Heart left ventricle (tissue), 13 donors: ENCODE measurements at regions not wholly inside any gene's neighbourhood (a gene's known extent, or its start where the extent isn't known, plus 50 kb on each side); places are given as distances from the start of the nearest gene placed in this dataset.
A peak's percentile ranks its signal among the peaks of the same experiment; 100 is the strongest.

ENCODE experiments used
- POLR2A ChIP-seq, 2 donors: fragments of 450-650 bp; IDR thresholded peaks; one replicate each; pipeline ENCODE4 v1.6.1; 2017; ENCODE audit warnings: antibody characterized with exemption in 2 of 2, mild to moderate bottlenecking in 2 of 2, moderate library complexity in 2 of 2
- TF ChIP-seq, protein P1 (sequence below), 12 donors: fragments of 200-600 bp; sonication (generic) in 4 of 12; IDR thresholded peaks; one replicate each; pipeline versions ENCODE4 v1.5.0 to v1.8.0; 2018 to 2022; ENCODE audit warnings: antibody characterized with exemption in 12 of 12, mild to moderate bottlenecking in 5 of 12
- donor health status: ischemic (EF 13 %, LVEDD 7.1; RV severe dilation, severe dysfunction).
- donor health status: DM: no; HTN: yes; CAD: no.
- donor health status: DM: no; HTN: no; CAD: no.
- donor health status: ischemic (EF 25% LVEDD 6.9; RV normal size, moderate dysfunction).
- donor health status: ischemic (EF 25% LVEDD 5.7; RV mildly dilated, moderate dysfunction).
- donor health status: ischemic (EF 35%, LVEDD 5.7; RV mildly dilated, moderate dysfunction).
- donor health status: nonischemic (EF 11% LVEDD 7.7; RV severe dilation, severe dysfunction).
- donor health status: DM: yes; HTN: yes; CAD: no.
- donor health status: PGD.
- donor health status: ischemic (EF 29% LVEDD 5.4; RV normal size, mild dysfunction).
- donor health status: nonischemic (EF 23%, LVEDD 6.1; RV moderate dilation, normal function).

DNA sequence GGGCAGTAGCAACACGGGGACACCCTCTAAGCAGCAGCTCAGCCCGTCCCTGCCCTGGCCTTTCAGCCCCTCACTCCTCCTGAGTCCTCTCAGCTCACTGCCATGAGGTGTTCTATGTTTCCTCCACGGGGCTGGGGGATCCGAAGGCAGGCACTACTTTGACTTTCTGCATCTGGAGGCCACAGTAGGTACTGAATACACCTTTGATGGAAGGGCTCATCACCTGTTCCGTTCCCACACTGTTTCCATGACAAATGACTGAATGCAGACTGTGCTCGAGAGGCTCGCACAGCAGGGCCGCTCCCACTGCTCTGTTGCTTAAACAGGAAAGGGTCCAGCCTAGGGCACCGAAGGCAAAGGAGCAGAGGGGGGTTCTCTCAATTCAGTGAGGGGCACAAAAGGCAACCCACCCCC is 77.6 kb upstream of the DNAH14 start:
- TF ChIP-seq, protein P1, sequence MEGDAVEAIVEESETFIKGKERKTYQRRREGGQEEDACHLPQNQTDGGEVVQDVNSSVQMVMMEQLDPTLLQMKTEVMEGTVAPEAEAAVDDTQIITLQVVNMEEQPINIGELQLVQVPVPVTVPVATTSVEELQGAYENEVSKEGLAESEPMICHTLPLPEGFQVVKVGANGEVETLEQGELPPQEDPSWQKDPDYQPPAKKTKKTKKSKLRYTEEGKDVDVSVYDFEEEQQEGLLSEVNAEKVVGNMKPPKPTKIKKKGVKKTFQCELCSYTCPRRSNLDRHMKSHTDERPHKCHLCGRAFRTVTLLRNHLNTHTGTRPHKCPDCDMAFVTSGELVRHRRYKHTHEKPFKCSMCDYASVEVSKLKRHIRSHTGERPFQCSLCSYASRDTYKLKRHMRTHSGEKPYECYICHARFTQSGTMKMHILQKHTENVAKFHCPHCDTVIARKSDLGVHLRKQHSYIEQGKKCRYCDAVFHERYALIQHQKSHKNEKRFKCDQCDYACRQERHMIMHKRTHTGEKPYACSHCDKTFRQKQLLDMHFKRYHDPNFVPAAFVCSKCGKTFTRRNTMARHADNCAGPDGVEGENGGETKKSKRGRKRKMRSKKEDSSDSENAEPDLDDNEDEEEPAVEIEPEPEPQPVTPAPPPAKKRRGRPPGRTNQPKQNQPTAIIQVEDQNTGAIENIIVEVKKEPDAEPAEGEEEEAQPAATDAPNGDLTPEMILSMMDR (IDR thresholded peaks at IDR 0.05), result peak in 1 of 12 donors; percentile 4
- no peak for TF ChIP-seq POLR2A (IDR thresholded peaks at IDR 0.05)
